Muscle of back (tissue), 3 donors: ENCODE measurements at regions not wholly inside any gene's neighbourhood (a gene's known extent, or its start where the extent isn't known, plus 50 kb on each side); places are given as distances from the start of the nearest gene placed in this dataset.
"Not testable (repeated sequence)": the region's sequence is repeated elsewhere in the genome, so short reads cannot be mapped to it uniquely, and the experiment has no call there.

Experiments used
- DNase-seq, 3 donors: peaks; one replicate each; pipeline versions ENCODE4 v3.0.0 to v3.0.0-alpha.2; 2013

GRCh38 chr9:73337182-73337581 lies 185.5 kb downstream of the ANXA1 start:
- not testable (repeated sequence) for DNase-seq

DNA sequence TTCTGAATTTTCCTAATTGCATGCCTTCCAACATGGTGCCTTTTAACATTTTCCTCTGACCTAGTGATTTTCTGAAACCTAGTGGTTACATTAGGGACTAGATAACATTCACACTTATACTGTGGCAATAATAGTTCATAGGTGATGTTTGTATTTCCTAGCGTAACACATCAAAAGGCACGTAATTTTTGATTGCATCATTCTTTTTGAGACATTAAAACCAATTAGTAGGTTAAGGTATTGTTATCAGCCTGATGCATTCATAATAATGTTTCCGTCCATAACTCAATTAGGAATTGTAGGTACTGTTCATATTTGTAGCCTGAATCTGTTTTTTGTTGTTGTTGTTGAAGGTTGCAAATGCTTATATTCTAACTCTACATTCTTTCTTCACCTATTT lies 192.4 kb downstream of the ANXA1 start:
- no peak for DNase-seq

DNA sequence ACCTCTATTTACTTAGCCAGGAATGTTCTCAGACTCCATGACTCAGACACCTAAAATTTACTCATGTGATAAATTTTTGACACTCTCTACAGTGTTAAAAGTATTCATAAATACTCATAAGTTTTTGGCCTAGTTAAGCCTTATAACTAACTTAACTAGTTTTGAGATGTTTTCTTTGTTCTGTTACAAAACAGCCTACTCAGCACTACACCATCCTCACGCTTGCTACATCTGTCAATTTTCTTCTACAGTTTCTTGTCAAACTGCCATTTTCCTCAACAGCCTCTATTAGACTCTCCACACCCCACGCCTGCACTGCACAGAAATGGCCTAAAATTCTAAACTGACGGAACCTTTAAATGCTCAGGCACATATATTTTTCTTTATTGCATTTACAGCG lies 195.5 kb downstream of the ANXA1 start:
- no peak for DNase-seq

- DNase-seq, result no peak
These were observed 196.1 kb downstream of the ANXA1 start for GRCh38 chr9:73347720-73348119.

DNA sequence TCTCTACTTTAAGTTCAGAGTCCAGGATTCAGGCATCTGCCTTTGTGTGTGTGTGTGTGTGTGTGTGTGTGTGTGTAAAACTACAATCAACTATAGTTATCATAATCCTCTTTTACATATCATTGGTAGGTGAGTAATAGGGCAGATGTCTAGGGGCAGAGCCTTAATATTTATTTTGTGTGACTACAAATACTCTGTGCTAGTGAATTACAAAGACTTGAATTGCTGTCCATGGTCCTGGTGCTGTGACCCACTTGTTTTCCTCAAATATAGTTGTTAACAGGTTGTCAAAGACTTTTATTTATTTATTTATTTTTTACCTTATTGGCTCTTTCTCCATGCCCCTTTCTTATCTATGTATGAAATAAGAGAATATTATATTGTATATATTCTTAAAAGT lies 196.8 kb downstream of the ANXA1 start:
- peak in 1 of 3 donors; percentile 4 for DNase-seq

- DNase-seq, result no peak
These were observed 197.8 kb downstream of the ANXA1 start for GRCh38 chr9:73349476-73349875.

DNA sequence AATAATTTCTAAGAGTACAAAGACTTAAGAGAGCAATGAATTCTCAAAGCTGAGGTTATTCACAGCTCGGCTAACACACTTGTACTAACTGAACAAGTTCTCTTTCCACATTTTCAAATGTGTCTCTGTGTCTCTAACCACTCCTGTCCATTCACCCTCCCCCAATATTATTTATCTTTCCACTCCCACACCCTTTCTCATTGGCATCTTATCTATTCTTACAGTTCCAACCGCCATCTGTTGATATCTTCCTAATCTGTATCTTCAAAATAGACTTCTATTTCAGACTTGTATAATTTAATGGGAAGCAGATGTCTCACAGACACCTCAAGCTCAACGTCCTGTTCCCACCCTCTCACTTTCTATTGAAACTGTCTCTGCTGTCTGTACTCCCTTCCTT lies 205.9 kb downstream of the ANXA1 start:
- DNase-seq, result no peak

- peak in 1 of 3 donors; percentile 0 for DNase-seq
These were observed 218.4 kb downstream of the ANXA1 start for GRCh38 chr9:73370053-73370452.

GRCh38 chr9:73371801-73372200 lies 220.1 kb downstream of the ANXA1 start:
- DNase-seq, result no peak

DNA sequence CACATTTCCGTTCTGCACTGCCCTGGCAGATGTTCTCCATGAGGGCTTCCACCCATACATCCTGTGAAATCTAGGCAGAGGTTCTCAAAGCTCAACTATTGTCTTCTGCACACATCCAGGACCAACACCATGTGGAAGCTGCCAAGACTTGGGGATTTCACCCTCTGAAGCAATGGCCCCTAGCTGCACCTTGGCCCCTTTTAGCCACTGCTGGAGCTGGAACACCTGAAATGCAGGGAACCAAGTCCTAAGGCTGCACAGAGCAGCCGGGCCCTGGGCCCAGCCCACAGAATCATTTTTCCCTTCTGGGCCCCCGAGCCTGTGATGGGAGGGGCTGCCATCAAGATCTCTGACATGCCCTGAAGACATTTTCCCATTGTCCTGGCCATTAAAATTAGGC lies 228.7 kb downstream of the ANXA1 start:
- DNase-seq, result no peak

- DNase-seq, result no peak
These were observed 250.7 kb downstream of the ANXA1 start for GRCh38 chr9:73402081-73403028.

DNA sequence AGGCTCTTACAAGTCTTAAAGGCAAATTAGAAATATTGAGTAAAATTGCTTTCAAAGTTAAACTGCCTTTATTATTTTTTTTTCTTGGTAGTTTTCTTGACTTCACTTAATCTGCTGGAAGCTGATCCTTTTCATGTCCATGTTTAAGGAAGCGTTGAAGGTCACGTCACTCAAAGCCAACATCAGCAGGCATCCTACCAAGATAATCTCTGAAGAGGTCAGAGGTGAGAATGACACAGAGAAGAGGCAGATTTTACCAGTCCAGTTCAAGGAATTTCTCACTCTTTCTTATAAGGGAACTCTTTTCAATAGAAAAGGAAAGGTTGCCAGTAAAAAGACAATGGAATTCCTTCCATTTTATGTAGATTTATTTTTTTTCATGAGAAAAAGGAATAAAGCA lies 259.8 kb downstream of the ANXA1 start:
- DNase-seq, result no peak

DNA sequence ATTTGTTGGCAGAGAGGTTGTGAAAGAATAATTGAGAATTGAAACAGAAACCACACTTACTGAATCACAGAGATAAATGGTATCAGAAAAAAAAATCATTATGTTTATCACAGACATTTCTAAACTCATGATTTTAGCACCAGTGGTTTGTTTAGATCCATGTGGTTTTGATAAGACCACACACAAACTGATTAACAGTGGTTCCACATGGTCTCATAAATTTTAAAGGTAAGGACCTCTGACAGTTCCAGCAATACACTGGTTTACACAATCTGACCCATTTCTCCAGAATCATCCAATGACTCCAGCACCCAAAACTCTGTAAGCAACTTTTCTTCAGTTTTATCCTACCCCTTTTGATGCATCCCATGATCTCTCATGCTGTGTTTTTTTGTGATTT lies 261.2 kb downstream of the ANXA1 start:
- no peak for DNase-seq

- DNase-seq, result no peak
These were observed 272.2 kb downstream of the ANXA1 start for GRCh38 chr9:73423891-73424290.

GRCh38 chr9:73426269-73426668 lies 274.6 kb downstream of the ANXA1 start:
- no peak for DNase-seq

DNA sequence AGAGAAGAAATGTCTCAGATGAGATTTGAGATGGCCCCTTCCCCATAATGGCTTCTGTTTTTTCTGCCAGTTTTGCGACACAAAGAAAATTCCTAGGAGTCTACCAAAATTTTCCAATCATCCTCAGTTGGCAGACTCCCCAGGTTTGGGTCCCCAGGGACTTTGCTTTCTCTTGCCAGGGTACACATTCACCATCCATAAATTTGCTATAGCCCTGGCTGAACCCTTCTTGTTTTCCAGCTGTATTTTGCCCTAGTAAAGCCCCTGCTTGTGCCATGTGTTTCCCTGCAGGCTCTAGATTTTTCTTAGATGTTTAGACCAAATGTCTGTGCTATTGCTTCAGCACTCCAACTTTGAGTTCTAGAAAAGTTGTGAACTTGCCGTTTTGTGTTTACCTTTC lies 283.2 kb downstream of the ANXA1 start:
- DNase-seq, result no peak

GRCh38 chr9:73437758-73438157 lies 286.1 kb downstream of the ANXA1 start:
- DNase-seq, result no peak

- not testable (repeated sequence) for DNase-seq
These were observed 288.2 kb downstream of the ANXA1 start for GRCh38 chr9:73439839-73440238.

DNA sequence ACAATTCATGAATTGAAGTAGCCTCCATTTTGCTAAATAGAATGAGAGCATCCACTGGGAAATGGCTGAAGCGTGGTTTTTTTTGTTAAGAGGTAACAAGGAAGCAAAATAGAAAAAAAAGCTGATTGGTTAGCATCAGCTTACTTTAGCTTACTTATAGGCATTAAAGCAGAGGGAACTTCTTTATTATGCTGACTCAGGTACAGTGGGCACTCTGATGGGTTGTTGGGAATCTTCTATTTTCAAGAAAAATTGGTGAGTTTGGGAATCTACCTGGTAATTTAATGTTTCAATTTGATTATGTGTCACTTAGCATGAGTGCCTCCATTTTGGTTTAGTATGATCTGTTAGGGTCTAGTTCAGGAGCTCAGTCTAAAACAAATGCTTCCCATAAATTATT lies 289.6 kb downstream of the ANXA1 start:
- no peak for DNase-seq

GRCh38 chr9:73441890-73442818 lies 290.5 kb downstream of the ANXA1 start:
- DNase-seq, result peak in 1 of 3 donors; percentile 25

GRCh38 chr9:73444821-73445220 lies 293.2 kb downstream of the ANXA1 start:
- no peak for DNase-seq

- not testable (repeated sequence) for DNase-seq
These were observed 293.7 kb downstream of the ANXA1 start for GRCh38 chr9:73445384-73445783.

DNA sequence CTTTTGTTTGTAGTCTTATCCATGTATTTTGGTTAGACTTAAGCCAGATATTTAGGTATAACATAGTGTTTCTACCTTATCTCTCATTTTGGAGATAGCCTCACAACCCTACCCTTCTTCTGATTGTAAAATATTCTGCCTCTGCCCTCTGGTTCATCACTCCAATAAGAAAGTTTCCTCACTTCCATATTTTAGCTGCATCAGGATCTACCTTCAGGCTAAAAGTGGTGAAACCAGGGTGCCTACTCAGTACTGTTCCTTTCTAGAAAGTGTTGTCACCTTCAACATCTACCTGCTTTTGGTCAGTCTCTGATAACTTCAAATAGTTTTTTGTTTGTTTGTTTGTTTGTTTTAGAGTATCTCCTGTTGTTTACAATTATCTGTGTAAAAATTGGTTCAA lies 294.6 kb downstream of the ANXA1 start:
- DNase-seq, result no peak
